Liver (tissue), 8 donors: ENCODE measurements at regions not wholly inside any gene's neighbourhood (a gene's known extent, or its start where the extent isn't known, plus 50 kb on each side); places are given as distances from the start of the nearest gene placed in this dataset.

Source experiments
- DNase-seq: peaks from one replicate; pipeline ENCODE4 v3.0.0-alpha.2; 2017; ENCODE audit warnings: low spot score
- H3K27ac ChIP-seq, 2 donors: one replicate each; pipeline ENCODE4 v1.7.0; 2013; ENCODE audit warnings: inconsistent platforms in 2 of 2, low read length in 2 of 2, control low read depth in 1 of 2, low read depth in 1 of 2, mild to moderate bottlenecking in 1 of 2
- H3K27me3 ChIP-seq, 4 donors: one replicate each; pipeline versions ENCODE4 v1.6.1 to v1.7.0; 2013; ENCODE audit warnings: low read length in 3 of 4, inconsistent platforms in 1 of 4, mild to moderate bottlenecking in 1 of 4, moderate library complexity in 1 of 4; ENCODE audit not compliant: control insufficient read depth in 4 of 4, insufficient read depth in 4 of 4
- H3K36me3 ChIP-seq, 4 donors: one replicate each; pipeline versions ENCODE4 v1.6.1 to v1.7.0; 2013; ENCODE audit warnings: low read length in 3 of 4, mild to moderate bottlenecking in 3 of 4, low read depth in 1 of 4, moderate library complexity in 1 of 4; ENCODE audit not compliant: control insufficient read depth in 4 of 4, insufficient read depth in 3 of 4
- H3K4me1 ChIP-seq, 4 donors: one replicate each; pipeline versions ENCODE4 v1.6.1 to v1.7.0; 2013; ENCODE audit warnings: low read length in 3 of 4, mild to moderate bottlenecking in 3 of 4, moderate library complexity in 1 of 4; ENCODE audit not compliant: control insufficient read depth in 4 of 4, insufficient read depth in 4 of 4
- H3K4me3 ChIP-seq, 3 donors: one replicate each; pipeline versions ENCODE4 v1.6.1 to v1.7.0; 2013; ENCODE audit warnings: low read length in 3 of 3, control low read depth in 1 of 3, low read depth in 1 of 3, mild to moderate bottlenecking in 1 of 3
- H3K9ac ChIP-seq, 2 donors: one replicate each; pipeline ENCODE4 v1.7.0; 2013; ENCODE audit warnings: low read length in 2 of 2, mild to moderate bottlenecking in 2 of 2, moderate library complexity in 2 of 2, control low read depth in 1 of 2, low read depth in 1 of 2
- H3K9me3 ChIP-seq, 4 donors: one replicate each; pipeline versions ENCODE4 v1.6.1 to v1.7.0; 2013; ENCODE audit warnings: low read length in 3 of 4; ENCODE audit not compliant: control insufficient read depth in 4 of 4
- EGR1 ChIP-seq, 2 donors: IDR thresholded peaks; 2 replicates each; pipeline ENCODE4 v1.6.1; 2016 to 2018; ENCODE audit warnings: antibody characterized with exemption in 2 of 2, low read depth in 2 of 2
- FOXA1 ChIP-seq: IDR thresholded peaks from 2 replicates; pipeline ENCODE4 v1.6.1; 2016; ENCODE audit warnings: antibody characterized with exemption
- FOXA2 ChIP-seq: IDR thresholded peaks from 2 replicates; pipeline ENCODE4 v1.6.1; 2016; ENCODE audit warnings: antibody characterized with exemption
- GABPA ChIP-seq, 2 donors: IDR thresholded peaks in 1 of 2; conservative IDR thresholded peaks in 1 of 2; 2 replicates each; pipeline ENCODE4 v1.6.1; 2016; ENCODE audit warnings: antibody characterized with exemption in 2 of 2, mild to moderate bottlenecking in 1 of 2, moderate library complexity in 1 of 2
- HNF4A ChIP-seq, 2 donors: conservative IDR thresholded peaks; 2 replicates each; pipeline ENCODE4 v1.6.1; 2016; ENCODE audit warnings: antibody characterized with exemption in 2 of 2, mild to moderate bottlenecking in 2 of 2
- HNF4G ChIP-seq: IDR thresholded peaks from 2 replicates; pipeline ENCODE4 v1.6.1; 2016; ENCODE audit warnings: antibody characterized with exemption
- JUND ChIP-seq, 2 donors: IDR thresholded peaks; 2 replicates each; pipeline ENCODE4 v1.6.1; 2016; ENCODE audit warnings: antibody characterized with exemption in 2 of 2
- NR2F2 ChIP-seq: IDR thresholded peaks from 2 replicates; pipeline ENCODE4 v1.6.1; 2016; ENCODE audit warnings: antibody characterized with exemption
- RAD21 ChIP-seq, 2 donors: IDR thresholded peaks; 2 replicates each; pipeline ENCODE4 v1.6.1; 2016; ENCODE audit warnings: antibody characterized with exemption in 2 of 2, mild to moderate bottlenecking in 2 of 2
- RXRA ChIP-seq, 2 donors: IDR thresholded peaks; 2 replicates each; pipeline ENCODE4 v1.6.1; 2017 to 2018; ENCODE audit warnings: antibody characterized with exemption in 2 of 2, mild to moderate bottlenecking in 1 of 2
- SP1 ChIP-seq: IDR thresholded peaks from 2 replicates; pipeline ENCODE4 v1.6.1; 2018; ENCODE audit warnings: antibody characterized with exemption, mild to moderate bottlenecking
- TAF1 ChIP-seq: conservative IDR thresholded peaks from 2 replicates; pipeline ENCODE4 v1.6.1; 2016; ENCODE audit warnings: antibody characterized with exemption, mild to moderate bottlenecking
- YY1 ChIP-seq: IDR thresholded peaks from 2 replicates; pipeline ENCODE4 v1.6.1; 2016; ENCODE audit warnings: antibody characterized with exemption, mild to moderate bottlenecking
- WGBS: extraction: QIAGEN DNeasy Blood & Tissue Kit; methylation state at CpG from one replicate; pipeline ENCODE4 v1.1.7; 2013; 5-methylcytosine and 5-hydroxymethylcytosine counted together
- TF ChIP-seq, protein P1 (sequence below): fragments of 150-350 bp; IDR thresholded peaks from 2 replicates; pipeline ENCODE4 v1.5.1; 2017; ENCODE audit warnings: improper control_type of control experiment, low read depth, low read length; ENCODE audit not compliant: missing input control
- TF ChIP-seq, protein P2 (sequence below): IDR thresholded peaks from 2 replicates; pipeline ENCODE4 v1.6.1; 2016; ENCODE audit warnings: antibody characterized with exemption
- TF ChIP-seq, protein P3 (sequence below): IDR thresholded peaks from 2 replicates; pipeline ENCODE4 v1.6.1; 2016; ENCODE audit warnings: antibody characterized with exemption
- TF ChIP-seq, protein P4 (sequence below): IDR thresholded peaks from 2 replicates; pipeline ENCODE4 v1.6.1; 2016; ENCODE audit warnings: antibody characterized with exemption
- TF ChIP-seq, protein P5 (sequence below): IDR thresholded peaks from 2 replicates; pipeline ENCODE4 v1.6.1; 2016; ENCODE audit warnings: antibody characterized with exemption, mild to moderate bottlenecking
- donor health status: healthy.
- donor health status: healthy.
- donor health status: healthy.
- donor health status: healthy.
- donor health status: healthy.

DNA sequence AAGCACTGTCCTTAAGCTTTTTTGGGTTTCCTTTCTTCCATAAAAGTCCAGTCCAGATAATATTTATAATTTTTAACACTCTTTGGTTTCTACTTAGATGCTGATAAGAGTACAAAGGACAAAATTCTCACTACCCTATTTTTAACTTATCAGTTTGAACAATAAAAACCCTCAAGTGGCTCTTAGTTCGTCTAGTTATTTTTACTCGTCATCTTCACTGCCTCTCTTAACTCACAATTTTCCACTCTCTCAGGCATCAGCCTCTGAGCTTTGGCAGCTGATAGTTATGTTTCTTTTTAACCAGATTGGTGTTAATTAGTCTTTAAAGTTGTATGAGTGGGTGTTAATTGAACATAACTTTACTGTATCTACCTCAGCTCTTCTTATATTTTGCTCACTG, 517.1 kb upstream of the SYT4 start (continued):
- TF ChIP-seq, protein P1, sequence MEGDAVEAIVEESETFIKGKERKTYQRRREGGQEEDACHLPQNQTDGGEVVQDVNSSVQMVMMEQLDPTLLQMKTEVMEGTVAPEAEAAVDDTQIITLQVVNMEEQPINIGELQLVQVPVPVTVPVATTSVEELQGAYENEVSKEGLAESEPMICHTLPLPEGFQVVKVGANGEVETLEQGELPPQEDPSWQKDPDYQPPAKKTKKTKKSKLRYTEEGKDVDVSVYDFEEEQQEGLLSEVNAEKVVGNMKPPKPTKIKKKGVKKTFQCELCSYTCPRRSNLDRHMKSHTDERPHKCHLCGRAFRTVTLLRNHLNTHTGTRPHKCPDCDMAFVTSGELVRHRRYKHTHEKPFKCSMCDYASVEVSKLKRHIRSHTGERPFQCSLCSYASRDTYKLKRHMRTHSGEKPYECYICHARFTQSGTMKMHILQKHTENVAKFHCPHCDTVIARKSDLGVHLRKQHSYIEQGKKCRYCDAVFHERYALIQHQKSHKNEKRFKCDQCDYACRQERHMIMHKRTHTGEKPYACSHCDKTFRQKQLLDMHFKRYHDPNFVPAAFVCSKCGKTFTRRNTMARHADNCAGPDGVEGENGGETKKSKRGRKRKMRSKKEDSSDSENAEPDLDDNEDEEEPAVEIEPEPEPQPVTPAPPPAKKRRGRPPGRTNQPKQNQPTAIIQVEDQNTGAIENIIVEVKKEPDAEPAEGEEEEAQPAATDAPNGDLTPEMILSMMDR, result no peak
- TF ChIP-seq, protein P2, sequence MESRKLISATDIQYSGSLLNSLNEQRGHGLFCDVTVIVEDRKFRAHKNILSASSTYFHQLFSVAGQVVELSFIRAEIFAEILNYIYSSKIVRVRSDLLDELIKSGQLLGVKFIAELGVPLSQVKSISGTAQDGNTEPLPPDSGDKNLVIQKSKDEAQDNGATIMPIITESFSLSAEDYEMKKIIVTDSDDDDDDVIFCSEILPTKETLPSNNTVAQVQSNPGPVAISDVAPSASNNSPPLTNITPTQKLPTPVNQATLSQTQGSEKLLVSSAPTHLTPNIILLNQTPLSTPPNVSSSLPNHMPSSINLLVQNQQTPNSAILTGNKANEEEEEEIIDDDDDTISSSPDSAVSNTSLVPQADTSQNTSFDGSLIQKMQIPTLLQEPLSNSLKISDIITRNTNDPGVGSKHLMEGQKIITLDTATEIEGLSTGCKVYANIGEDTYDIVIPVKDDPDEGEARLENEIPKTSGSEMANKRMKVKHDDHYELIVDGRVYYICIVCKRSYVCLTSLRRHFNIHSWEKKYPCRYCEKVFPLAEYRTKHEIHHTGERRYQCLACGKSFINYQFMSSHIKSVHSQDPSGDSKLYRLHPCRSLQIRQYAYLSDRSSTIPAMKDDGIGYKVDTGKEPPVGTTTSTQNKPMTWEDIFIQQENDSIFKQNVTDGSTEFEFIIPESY, result no peak
- TF ChIP-seq, protein P3, sequence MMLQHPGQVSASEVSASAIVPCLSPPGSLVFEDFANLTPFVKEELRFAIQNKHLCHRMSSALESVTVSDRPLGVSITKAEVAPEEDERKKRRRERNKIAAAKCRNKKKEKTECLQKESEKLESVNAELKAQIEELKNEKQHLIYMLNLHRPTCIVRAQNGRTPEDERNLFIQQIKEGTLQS, result no peak

DNA sequence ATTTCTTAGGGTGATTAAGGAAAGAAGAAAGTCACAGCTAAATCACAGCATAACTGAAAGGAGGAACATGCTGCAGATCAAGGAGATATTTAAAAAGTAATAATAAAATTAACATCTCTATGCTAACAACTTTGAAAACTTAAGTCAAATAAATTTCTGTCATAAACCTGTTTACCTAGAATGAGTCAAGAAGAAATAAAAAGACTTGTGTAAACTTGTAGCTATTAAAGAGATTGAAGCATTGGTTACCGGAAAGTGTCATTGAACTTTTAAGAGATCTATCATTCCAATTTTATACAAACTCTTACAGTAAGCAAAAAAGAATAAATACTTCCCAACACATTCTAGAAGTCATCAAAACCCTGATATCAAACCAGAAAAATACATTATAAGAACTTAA, 520.1 kb upstream of the SYT4 start:
- no peaks in the 10 kb centered on the region for H3K9me3 ChIP-seq
- no peak overlapping the region for H3K27ac ChIP-seq
- H3K4me1 ChIP-seq, result no peaks in the 10 kb centered on the region
- no peak overlapping the region for H3K9ac ChIP-seq
- no peaks in the 10 kb centered on the region for H3K36me3 ChIP-seq
- no peaks in the 10 kb centered on the region for H3K27me3 ChIP-seq
- no peak overlapping the region for H3K4me3 ChIP-seq
- no peak for DNase-seq
- WGBS, result 94% methylated on average over 1 of the region's 1 CpG
- TF ChIP-seq NR2F2, result no peak
- no peak for TF ChIP-seq EGR1 (IDR thresholded peaks at IDR 0.05; ENCODE audit: low read depth in 2 of 2)
- no peak for TF ChIP-seq YY1
- no peak for TF ChIP-seq RAD21 (IDR thresholded peaks at IDR 0.05)
- TF ChIP-seq, protein P4, sequence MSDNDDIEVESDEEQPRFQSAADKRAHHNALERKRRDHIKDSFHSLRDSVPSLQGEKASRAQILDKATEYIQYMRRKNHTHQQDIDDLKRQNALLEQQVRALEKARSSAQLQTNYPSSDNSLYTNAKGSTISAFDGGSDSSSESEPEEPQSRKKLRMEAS, result no peak
- TF ChIP-seq SP1, result no peak
- no peak for TF ChIP-seq RXRA (IDR thresholded peaks at IDR 0.05)
- TF ChIP-seq FOXA2, result no peak
- TF ChIP-seq, protein P1, result no peak
- TF ChIP-seq, protein P2, result no peak
- TF ChIP-seq, protein P5, sequence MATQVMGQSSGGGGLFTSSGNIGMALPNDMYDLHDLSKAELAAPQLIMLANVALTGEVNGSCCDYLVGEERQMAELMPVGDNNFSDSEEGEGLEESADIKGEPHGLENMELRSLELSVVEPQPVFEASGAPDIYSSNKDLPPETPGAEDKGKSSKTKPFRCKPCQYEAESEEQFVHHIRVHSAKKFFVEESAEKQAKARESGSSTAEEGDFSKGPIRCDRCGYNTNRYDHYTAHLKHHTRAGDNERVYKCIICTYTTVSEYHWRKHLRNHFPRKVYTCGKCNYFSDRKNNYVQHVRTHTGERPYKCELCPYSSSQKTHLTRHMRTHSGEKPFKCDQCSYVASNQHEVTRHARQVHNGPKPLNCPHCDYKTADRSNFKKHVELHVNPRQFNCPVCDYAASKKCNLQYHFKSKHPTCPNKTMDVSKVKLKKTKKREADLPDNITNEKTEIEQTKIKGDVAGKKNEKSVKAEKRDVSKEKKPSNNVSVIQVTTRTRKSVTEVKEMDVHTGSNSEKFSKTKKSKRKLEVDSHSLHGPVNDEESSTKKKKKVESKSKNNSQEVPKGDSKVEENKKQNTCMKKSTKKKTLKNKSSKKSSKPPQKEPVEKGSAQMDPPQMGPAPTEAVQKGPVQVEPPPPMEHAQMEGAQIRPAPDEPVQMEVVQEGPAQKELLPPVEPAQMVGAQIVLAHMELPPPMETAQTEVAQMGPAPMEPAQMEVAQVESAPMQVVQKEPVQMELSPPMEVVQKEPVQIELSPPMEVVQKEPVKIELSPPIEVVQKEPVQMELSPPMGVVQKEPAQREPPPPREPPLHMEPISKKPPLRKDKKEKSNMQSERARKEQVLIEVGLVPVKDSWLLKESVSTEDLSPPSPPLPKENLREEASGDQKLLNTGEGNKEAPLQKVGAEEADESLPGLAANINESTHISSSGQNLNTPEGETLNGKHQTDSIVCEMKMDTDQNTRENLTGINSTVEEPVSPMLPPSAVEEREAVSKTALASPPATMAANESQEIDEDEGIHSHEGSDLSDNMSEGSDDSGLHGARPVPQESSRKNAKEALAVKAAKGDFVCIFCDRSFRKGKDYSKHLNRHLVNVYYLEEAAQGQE, result no peak
- no peak for TF ChIP-seq HNF4G
- no peak for TF ChIP-seq HNF4A (conservative IDR thresholded peaks at IDR 0.05)
- no peak for TF ChIP-seq JUND (IDR thresholded peaks at IDR 0.05)
- no peak for TF ChIP-seq GABPA (IDR thresholded peaks at IDR 0.05 in 1 of 2, conservative IDR thresholded peaks at IDR 0.05 in 1 of 2)
- TF ChIP-seq, protein P3, result no peak
- TF ChIP-seq FOXA1, result no peak
- TF ChIP-seq TAF1, result no peak
